OCI-LY7 (cell line): ENCODE measurements at regions not wholly inside any gene's neighbourhood (a gene's known extent, or its start where the extent isn't known, plus 50 kb on each side); places are given as distances from the start of the nearest gene placed in this dataset.

Experiments used
- BruUV-seq: library from RNA; stranded (reverse); fragments of 400-500 nt; replicated peaks from 2 replicates; lab custom pipeline; 2021; lab: Mats Ljungman, UMichigan
- CTCF ChIA-PET: fragments of 300-600 bp; sonication (Branson Sonifier 250); formaldehyde crosslinking; loops from one replicate; lab custom pipeline; 2022; ENCODE audit warnings: antibody characterized with exemption; ENCODE audit not compliant: unreplicated experiment; lab: Charles Lee
- POLR2A ChIA-PET: fragments of 300-600 bp; sonication (Branson Sonifier 250); formaldehyde crosslinking; loops from one replicate; lab custom pipeline; 2022; ENCODE audit warnings: antibody characterized with exemption; lab: Charles Lee
- DNase-seq: peaks from one replicate; pipeline ENCODE4 v3.0.0-alpha.2; 2015; ENCODE audit warnings: low spot score
- H2AFZ ChIP-seq: fragments of 200-600 bp; sonication (generic), shearing (Covaris generic); 2 replicates; pipeline ENCODE4 v1.6.1; 2014; ENCODE audit warnings: mild to moderate bottlenecking, antibody characterized with exemption, low read length, moderate library complexity
- H3K27ac ChIP-seq: fragments of 200-600 bp; sonication (generic); 2 replicates; pipeline ENCODE4 v1.5.1; 2014; ENCODE audit warnings: mixed run types, low read depth, mild to moderate bottlenecking, moderate library complexity, low read length, inconsistent platforms; ENCODE audit not compliant: poor library complexity, severe bottlenecking
- H3K36me3 ChIP-seq: fragments of 200-600 bp; sonication (generic); 2 replicates; pipeline ENCODE4 v1.6.1; 2014; ENCODE audit warnings: mild to moderate bottlenecking, antibody characterized with exemption, low read length, moderate library complexity, mixed read lengths; ENCODE audit not compliant: insufficient read depth
- H3K4me1 ChIP-seq: fragments of 200-600 bp; sonication (generic); 2 replicates; pipeline ENCODE4 v1.5.1; 2014; ENCODE audit warnings: mild to moderate bottlenecking, low read length; ENCODE audit not compliant: insufficient read depth, poor library complexity, severe bottlenecking
- H3K4me2 ChIP-seq: fragments of 200-600 bp; sonication (generic); 2 replicates; pipeline ENCODE4 v1.6.1; 2014; ENCODE audit warnings: mild to moderate bottlenecking, low read length
- H3K4me3 ChIP-seq: fragments of 200-600 bp; sonication (generic); 2 replicates; pipeline ENCODE4 v1.5.1; 2014; ENCODE audit warnings: mild to moderate bottlenecking, low read depth, low read length; ENCODE audit not compliant: poor library complexity, severe bottlenecking
- H3K79me2 ChIP-seq: fragments of 200-600 bp; sonication (generic); 2 replicates; pipeline ENCODE4 v1.6.1; 2016; ENCODE audit warnings: low read depth, mild to moderate bottlenecking, low read length, moderate library complexity, mixed read lengths; ENCODE audit not compliant: insufficient read depth
- H3K9me2 ChIP-seq: fragments of 200-600 bp; sonication (generic); 2 replicates; pipeline ENCODE4 v1.6.1; 2016; ENCODE audit warnings: mild to moderate bottlenecking, low read length, mixed read lengths; ENCODE audit not compliant: insufficient read depth
- H3K9me3 ChIP-seq: fragments of 200-600 bp; sonication (generic); 2 replicates; pipeline ENCODE4 v1.6.1; 2014; ENCODE audit warnings: mild to moderate bottlenecking, mixed run types, low read length, mixed read lengths
- H4K20me1 ChIP-seq: fragments of 200-600 bp; sonication (generic); 2 replicates; pipeline ENCODE4 v1.6.1; 2014; ENCODE audit warnings: mild to moderate bottlenecking, antibody characterized with exemption, low read length, moderate library complexity, mixed read lengths; ENCODE audit not compliant: insufficient read depth
- EZH2phosphoT487 ChIP-seq: fragments of 200-600 bp; sonication (generic); IDR thresholded peaks from 2 replicates; pipeline ENCODE4 v1.6.1; 2018; ENCODE audit warnings: low read depth, borderline replicate concordance, mild to moderate bottlenecking, mixed run types, antibody characterized with exemption, low read length, moderate library complexity, mixed read lengths
- intact Hi-C: fragments of 100-400 bp; cut with micrococcal nuclease; formaldehyde crosslinking; loops from one replicate; pipeline ENCODE4 v1.10.0; 2022; ENCODE audit not compliant: unreplicated experiment
- TF ChIP-seq, protein P1 (sequence below): fragments of 200-600 bp; sonication (generic); conservative IDR thresholded peaks from 2 replicates; pipeline ENCODE4 v1.5.1; 2014; ENCODE audit warnings: mild to moderate bottlenecking, antibody characterized with exemption, low read length, moderate library complexity, mixed read lengths

DNA sequence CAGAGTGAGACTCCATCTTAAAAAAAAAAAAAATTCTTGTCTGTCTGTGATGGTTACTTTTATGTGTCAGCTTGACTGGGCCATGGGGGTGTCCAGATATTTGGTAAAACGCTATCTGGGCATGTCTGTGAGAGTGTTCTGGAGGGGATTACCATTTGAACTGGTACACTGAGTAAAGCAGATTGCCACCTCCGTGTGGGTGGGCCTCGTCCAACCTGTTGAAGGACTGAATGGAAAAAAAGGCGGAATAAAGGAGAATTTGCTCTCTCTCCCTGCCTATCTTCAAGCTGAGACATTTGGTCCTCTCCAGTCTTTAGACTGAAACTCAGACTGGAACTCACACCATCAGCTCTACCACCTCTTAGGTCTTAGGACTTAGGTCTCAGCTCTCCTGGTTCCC, 82.8 kb downstream of the MIS18A start:
- Histone ChIP-seq H3K4me1 (peaks cover 3% of the 10 kb centered on the region), H3K36me3 (no peaks in the 10 kb centered on the region), H3K4me2 (no peak overlapping the region), H3K27ac (no peak overlapping the region), H3K79me2 (no peaks in the 10 kb centered on the region), H3K4me3 (no peak overlapping the region), H2AFZ (no peak overlapping the region), H3K9me3 (no peaks in the 10 kb centered on the region), H4K20me1 (no peaks in the 10 kb centered on the region), H3K9me2 (no peaks in the 10 kb centered on the region)
- ChIA-PET POLR2A (interaction anchor here (0.7 kb wide), 1 partner anchor 121 kb away, joined by 3 read pairs; no protein-coding TSS in a partner anchor), CTCF (interaction anchor here (0.8 kb wide), 1 partner anchor 16 kb away, joined by 3 read pairs; no protein-coding TSS in a partner anchor)
- no peak for TF ChIP-seq EZH2phosphoT487
- TF ChIP-seq, protein P1, sequence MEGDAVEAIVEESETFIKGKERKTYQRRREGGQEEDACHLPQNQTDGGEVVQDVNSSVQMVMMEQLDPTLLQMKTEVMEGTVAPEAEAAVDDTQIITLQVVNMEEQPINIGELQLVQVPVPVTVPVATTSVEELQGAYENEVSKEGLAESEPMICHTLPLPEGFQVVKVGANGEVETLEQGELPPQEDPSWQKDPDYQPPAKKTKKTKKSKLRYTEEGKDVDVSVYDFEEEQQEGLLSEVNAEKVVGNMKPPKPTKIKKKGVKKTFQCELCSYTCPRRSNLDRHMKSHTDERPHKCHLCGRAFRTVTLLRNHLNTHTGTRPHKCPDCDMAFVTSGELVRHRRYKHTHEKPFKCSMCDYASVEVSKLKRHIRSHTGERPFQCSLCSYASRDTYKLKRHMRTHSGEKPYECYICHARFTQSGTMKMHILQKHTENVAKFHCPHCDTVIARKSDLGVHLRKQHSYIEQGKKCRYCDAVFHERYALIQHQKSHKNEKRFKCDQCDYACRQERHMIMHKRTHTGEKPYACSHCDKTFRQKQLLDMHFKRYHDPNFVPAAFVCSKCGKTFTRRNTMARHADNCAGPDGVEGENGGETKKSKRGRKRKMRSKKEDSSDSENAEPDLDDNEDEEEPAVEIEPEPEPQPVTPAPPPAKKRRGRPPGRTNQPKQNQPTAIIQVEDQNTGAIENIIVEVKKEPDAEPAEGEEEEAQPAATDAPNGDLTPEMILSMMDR, result no peak
- no peak for DNase-seq
- intact Hi-C loops, result no loop called here
- BruUV-seq, result no TSS peak

DNA sequence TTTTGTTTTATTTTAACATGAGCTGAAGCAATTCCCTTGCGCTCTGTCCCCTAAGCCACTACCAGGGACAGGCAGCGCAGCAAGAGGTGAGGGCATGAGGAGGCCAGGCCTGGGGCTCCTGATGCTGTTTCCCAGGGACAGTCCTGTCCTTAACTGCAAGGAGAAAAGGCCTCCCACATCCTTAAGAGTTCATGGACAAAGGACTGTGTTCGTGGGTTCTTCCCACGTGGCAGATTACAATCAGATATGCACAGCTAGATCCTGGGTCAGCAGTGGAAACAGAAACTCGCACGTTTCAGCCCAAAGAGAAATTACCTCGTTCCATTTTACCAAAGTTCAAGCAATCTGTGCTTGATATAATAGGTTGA, 85.8 kb downstream of the MIS18A start:
- BruUV-seq, result no TSS peak
- Histone ChIP-seq H3K4me2 (no peak overlapping the region), H3K9me2 (no peaks in the 10 kb centered on the region), H3K27ac (no peak overlapping the region), H3K4me1 (peaks cover 12% of the 10 kb centered on the region), H3K9me3 (no peaks in the 10 kb centered on the region), H3K36me3 (no peaks in the 10 kb centered on the region), H3K79me2 (no peaks in the 10 kb centered on the region), H4K20me1 (no peaks in the 10 kb centered on the region), H2AFZ (no peak overlapping the region), H3K4me3 (no peak overlapping the region)
- no peak for DNase-seq
- TF ChIP-seq, protein P1, result no peak
- no peak for TF ChIP-seq EZH2phosphoT487
- POLR2A ChIA-PET, result interaction anchor here (1.2 to 1.3 kb wide), 2 partner anchors 10 to 48 kb away, joined by 3 to 5 read pairs; no protein-coding TSS in a partner anchor
- intact Hi-C loops, result no loop called here
- CTCF ChIA-PET, result no interaction called here

DNA sequence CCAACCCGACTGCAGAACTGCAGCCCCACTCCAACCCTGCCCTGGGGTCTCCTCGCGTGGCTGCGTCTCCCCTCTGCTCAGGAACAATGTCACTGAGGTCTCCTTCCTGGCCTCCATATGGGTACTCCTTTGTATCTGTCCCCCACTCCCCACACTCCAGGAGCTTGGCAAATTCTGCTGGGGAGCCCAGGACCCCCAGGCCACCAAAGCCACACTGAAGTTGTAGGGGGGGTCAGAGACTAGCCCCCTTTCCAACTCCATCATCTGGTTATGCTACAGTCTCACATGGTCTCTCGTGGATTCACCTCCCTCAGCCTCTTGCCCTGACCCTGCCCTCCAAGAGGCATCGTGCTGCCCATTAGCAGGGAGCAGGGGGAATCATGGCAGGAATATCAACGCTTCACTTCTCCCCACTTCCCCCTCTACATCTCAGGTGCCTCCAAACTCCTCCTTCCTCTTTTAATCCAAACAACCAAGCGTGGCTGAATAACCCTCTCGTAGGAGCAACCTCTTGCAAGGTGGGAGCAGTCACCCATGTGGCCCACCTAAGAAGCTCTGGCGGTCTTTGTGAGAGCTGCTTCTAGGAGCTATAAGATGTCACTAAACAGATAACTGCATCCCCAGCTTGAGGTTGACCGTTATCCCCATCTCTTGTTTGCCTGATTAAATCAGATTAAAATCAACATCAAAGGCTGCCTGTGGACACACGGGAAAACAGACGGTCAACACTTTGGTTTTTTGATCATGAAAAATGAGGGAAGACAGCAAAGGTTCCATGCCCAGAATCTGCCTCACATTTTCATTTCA, 86.4 kb downstream of the MIS18A start:
- no TSS peak for BruUV-seq
- CTCF ChIA-PET, result no interaction called here
- Histone ChIP-seq H3K27ac (no peak overlapping the region), H3K4me2 (no peak overlapping the region), H3K4me3 (no peak overlapping the region), H3K9me3 (no peaks in the 10 kb centered on the region), H3K79me2 (no peaks in the 10 kb centered on the region), H3K36me3 (no peaks in the 10 kb centered on the region), H3K4me1 (peaks cover 12% of the 10 kb centered on the region), H3K9me2 (no peaks in the 10 kb centered on the region), H2AFZ (no peak overlapping the region), H4K20me1 (no peaks in the 10 kb centered on the region)
- TF ChIP-seq, protein P1, result no peak
- POLR2A ChIA-PET, result interaction anchor here (1.2 to 1.3 kb wide), 2 partner anchors 10 to 48 kb away, joined by 3 to 5 read pairs; no protein-coding TSS in a partner anchor
- DNase-seq, result no peak
- intact Hi-C loops, result no loop called here
